HL-60 (cell line): ENCODE measurements at regions not wholly inside any gene's neighbourhood (a gene's known extent, or its start where the extent isn't known, plus 50 kb on each side); places are given as distances from the start of the nearest gene placed in this dataset.

Experiments used
- CTCF ChIP-seq: IDR thresholded peaks from one replicate; pipeline ENCODE4 v1.5.1; 2011; ENCODE audit warnings: low read length, control low read depth, inconsistent platforms; ENCODE audit not compliant: insufficient read depth
- TF ChIP-seq, protein P1 (sequence below): IDR thresholded peaks from 2 replicates; pipeline ENCODE4 v1.6.1; 2012; ENCODE audit warnings: low read depth; ENCODE audit not compliant: insufficient replicate concordance

DNA sequence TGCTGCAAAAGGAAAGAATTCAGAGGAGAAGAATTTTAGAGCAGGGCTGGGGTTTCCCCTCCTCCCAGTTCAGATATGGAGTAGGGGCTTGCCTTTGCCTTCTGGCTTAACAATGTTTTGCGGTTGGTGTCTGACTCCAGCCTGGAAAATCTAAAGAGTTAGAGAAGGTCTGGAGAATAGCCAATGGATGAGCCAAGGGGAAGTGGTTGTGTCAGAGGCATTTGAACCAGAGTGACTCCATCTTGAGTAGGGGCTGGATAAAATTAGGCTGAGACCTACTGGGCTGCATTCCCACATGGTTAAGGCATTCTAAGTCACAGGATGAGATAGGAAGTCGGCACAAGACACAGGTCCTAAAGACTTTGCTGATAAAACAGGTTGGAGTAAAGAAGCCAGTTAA, 133.7 kb downstream of the DIRAS2 start:
- TF ChIP-seq CTCF = no peak
- TF ChIP-seq, protein P1, sequence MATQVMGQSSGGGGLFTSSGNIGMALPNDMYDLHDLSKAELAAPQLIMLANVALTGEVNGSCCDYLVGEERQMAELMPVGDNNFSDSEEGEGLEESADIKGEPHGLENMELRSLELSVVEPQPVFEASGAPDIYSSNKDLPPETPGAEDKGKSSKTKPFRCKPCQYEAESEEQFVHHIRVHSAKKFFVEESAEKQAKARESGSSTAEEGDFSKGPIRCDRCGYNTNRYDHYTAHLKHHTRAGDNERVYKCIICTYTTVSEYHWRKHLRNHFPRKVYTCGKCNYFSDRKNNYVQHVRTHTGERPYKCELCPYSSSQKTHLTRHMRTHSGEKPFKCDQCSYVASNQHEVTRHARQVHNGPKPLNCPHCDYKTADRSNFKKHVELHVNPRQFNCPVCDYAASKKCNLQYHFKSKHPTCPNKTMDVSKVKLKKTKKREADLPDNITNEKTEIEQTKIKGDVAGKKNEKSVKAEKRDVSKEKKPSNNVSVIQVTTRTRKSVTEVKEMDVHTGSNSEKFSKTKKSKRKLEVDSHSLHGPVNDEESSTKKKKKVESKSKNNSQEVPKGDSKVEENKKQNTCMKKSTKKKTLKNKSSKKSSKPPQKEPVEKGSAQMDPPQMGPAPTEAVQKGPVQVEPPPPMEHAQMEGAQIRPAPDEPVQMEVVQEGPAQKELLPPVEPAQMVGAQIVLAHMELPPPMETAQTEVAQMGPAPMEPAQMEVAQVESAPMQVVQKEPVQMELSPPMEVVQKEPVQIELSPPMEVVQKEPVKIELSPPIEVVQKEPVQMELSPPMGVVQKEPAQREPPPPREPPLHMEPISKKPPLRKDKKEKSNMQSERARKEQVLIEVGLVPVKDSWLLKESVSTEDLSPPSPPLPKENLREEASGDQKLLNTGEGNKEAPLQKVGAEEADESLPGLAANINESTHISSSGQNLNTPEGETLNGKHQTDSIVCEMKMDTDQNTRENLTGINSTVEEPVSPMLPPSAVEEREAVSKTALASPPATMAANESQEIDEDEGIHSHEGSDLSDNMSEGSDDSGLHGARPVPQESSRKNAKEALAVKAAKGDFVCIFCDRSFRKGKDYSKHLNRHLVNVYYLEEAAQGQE = no peak
